ENCODE measurements at regions not wholly inside any gene's neighbourhood (a gene's known extent, or its start where the extent isn't known, plus 50 kb on each side); places are given as distances from the start of the nearest gene placed in this dataset.

GRCh38 chr1:118615066-118615465 lies 373.1 kb downstream of the TBX15 start:
- TF ChIP-seq CTCF (IDR thresholded peaks at IDR 0.05; ENCODE audit: insufficient read depth, low read depth, low read length) = no peak
- H3K4me3 ChIP-seq (ENCODE audit: low read depth, low read length) = no peak overlapping the region
- DNase-seq (ENCODE audit: low read depth) = no peak

GRCh38 chr1:118589238-118589846 lies 398.8 kb downstream of the TBX15 start:
- no peak for DNase-seq (ENCODE audit: low read depth)
- no peak for TF ChIP-seq CTCF (IDR thresholded peaks at IDR 0.05; ENCODE audit: insufficient read depth, low read depth, low read length)
- no peak overlapping the region for H3K4me3 ChIP-seq (ENCODE audit: low read depth, low read length)

- no peak for DNase-seq (ENCODE audit: low read depth)
- TF ChIP-seq CTCF (IDR thresholded peaks at IDR 0.05; ENCODE audit: insufficient read depth, low read depth, low read length) = no peak
- no peak overlapping the region for H3K4me3 ChIP-seq (ENCODE audit: low read depth, low read length)
Observed at GRCh38 chr1:118588566-118588965, 399.6 kb downstream of the TBX15 start.

- no peak for DNase-seq (ENCODE audit: low read depth)
- TF ChIP-seq CTCF (IDR thresholded peaks at IDR 0.05; ENCODE audit: insufficient read depth, low read depth, low read length) = no peak
- H3K4me3 ChIP-seq (ENCODE audit: low read depth, low read length) = no peak overlapping the region
Observed at GRCh38 chr1:118578276-118578675, 393.2 kb upstream of the SPAG17 start.

- DNase-seq (ENCODE audit: low read depth) = no peak
- TF ChIP-seq CTCF (IDR thresholded peaks at IDR 0.05; ENCODE audit: insufficient read depth, low read depth, low read length) = no peak
- no peak overlapping the region for H3K4me3 ChIP-seq (ENCODE audit: low read depth, low read length)
Observed at GRCh38 chr1:118575060-118575459, 390.0 kb upstream of the SPAG17 start.

GRCh38 chr1:118564961-118565703 lies 380.1 kb upstream of the SPAG17 start:
- TF ChIP-seq CTCF (IDR thresholded peaks at IDR 0.05; ENCODE audit: insufficient read depth, low read depth, low read length) = no peak
- H3K4me3 ChIP-seq (ENCODE audit: low read depth, low read length) = no peak overlapping the region
- no peak for DNase-seq (ENCODE audit: low read depth)

Measured in fibroblast of villous mesenchyme (primary cell).